HG03378 (cell line): ENCODE measurements at regions not wholly inside any gene's neighbourhood (a gene's known extent, or its start where the extent isn't known, plus 50 kb on each side); places are given as distances from the start of the nearest gene placed in this dataset.

Source experiments
- ATAC-seq: cut with Tn5 transposase; IDR thresholded peaks from one replicate; pipeline ENCODE4 v1.9.1; 2021; ENCODE audit warnings: mild to moderate bottlenecking, moderate library complexity; ENCODE audit not compliant: unreplicated experiment

GRCh38 chr3:113136071-113136470 is 75.3 kb upstream of the BOC start:
- no peak for ATAC-seq

GRCh38 chr3:113136544-113136943 is 74.8 kb upstream of the BOC start:
- no peak for ATAC-seq

- ATAC-seq: no peak
Observed at GRCh38 chr3:113138839-113139743, 72.3 kb upstream of the BOC start.

GRCh38 chr3:113140876-113141275 is 70.5 kb upstream of the BOC start:
- ATAC-seq: no peak

GRCh38 chr3:113141543-113141942 is 69.8 kb upstream of the BOC start:
- ATAC-seq: no peak

- ATAC-seq: no peak
Observed at GRCh38 chr3:113142476-113142875, 68.9 kb upstream of the BOC start.

- ATAC-seq: no peak
Observed at GRCh38 chr3:113143353-113143752, 68.0 kb upstream of the BOC start.

GRCh38 chr3:113147681-113148261 is 63.6 kb upstream of the BOC start:
- no peak for ATAC-seq

- ATAC-seq: no peak
Observed at GRCh38 chr3:113148284-113148683, 63.1 kb upstream of the BOC start.

- no peak for ATAC-seq
Observed at GRCh38 chr3:113150250-113150649, 61.1 kb upstream of the BOC start.

- ATAC-seq: no peak
Observed at GRCh38 chr3:113151461-113152031, 59.8 kb upstream of the BOC start.

- ATAC-seq: no peak
Observed at GRCh38 chr3:113152849-113153248, 58.5 kb upstream of the BOC start.

GRCh38 chr3:113153499-113154107 is 57.8 kb upstream of the BOC start:
- ATAC-seq: peak; percentile 73

GRCh38 chr3:113156816-113157333 is 54.5 kb upstream of the BOC start:
- ATAC-seq: no peak

- ATAC-seq: no peak
Observed at GRCh38 chr3:113157408-113158030, 53.8 kb upstream of the BOC start.

- ATAC-seq: no peak
Observed at GRCh38 chr3:113158171-113158570, 53.2 kb upstream of the BOC start.
